Posterior vena cava (tissue), 2 donors: ENCODE measurements at regions not wholly inside any gene's neighbourhood (a gene's known extent, or its start where the extent isn't known, plus 50 kb on each side); places are given as distances from the start of the nearest gene placed in this dataset.

Experiments
- DNase-seq: peaks from one replicate; pipeline ENCODE4 v3.0.0-alpha.2; 2020; ENCODE audit warnings: low spot score
- intact Hi-C, 2 donors: fragments of 100-400 bp; cut with DNase I; formaldehyde crosslinking; loops; one replicate each; pipeline versions ENCODE4 v1.14.1 to v1.14.2; 2022 to 2023
- donor health status: DM: yes; HTN: yes; CAD: no.
- donor health status: DM: yes; HTN: yes; CAD: no.

- intact Hi-C loops = no loop called here
- DNase-seq = no peak
Measured at GRCh38 chr2:160955578-160955977, 204.7 kb upstream of the TANK start.

- intact Hi-C loops = no loop called here
- DNase-seq = peak; percentile 85
Measured at GRCh38 chr2:160956243-160956802, 203.9 kb upstream of the TANK start.

GRCh38 chr2:160963957-160964356, 196.3 kb upstream of the TANK start:
- intact Hi-C loops = no loop called here
- no peak for DNase-seq

- DNase-seq = no peak
- intact Hi-C loops = no loop called here
Measured at GRCh38 chr2:160967523-160967922, 192.7 kb upstream of the TANK start.

GRCh38 chr2:160968183-160968582, 192.0 kb upstream of the TANK start:
- intact Hi-C loops = no loop called here
- DNase-seq = no peak

GRCh38 chr2:160970052-160970965, 189.9 kb upstream of the TANK start:
- DNase-seq = no peak
- intact Hi-C loops = no loop called here

- no peak for DNase-seq
- intact Hi-C loops = no loop called here
Measured at GRCh38 chr2:160973991-160974390, 186.2 kb upstream of the TANK start.

GRCh38 chr2:160974803-160975202, 185.4 kb upstream of the TANK start:
- intact Hi-C loops = no loop called here
- no peak for DNase-seq

- intact Hi-C loops = no loop called here
- no peak for DNase-seq
Measured at GRCh38 chr2:160976797-160977196, 183.4 kb upstream of the TANK start.

- intact Hi-C loops = no loop called here
Measured at GRCh38 chr2:160977376-160977775, 182.9 kb upstream of the TANK start.

GRCh38 chr2:160977854-160978253, 182.4 kb upstream of the TANK start:
- intact Hi-C loops = no loop called here
- DNase-seq = no peak

More at GRCh38 chr2:160977376-160977775, 182.9 kb upstream of the TANK start:
- no peak for DNase-seq

- DNase-seq = no peak
- intact Hi-C loops = no loop called here
Measured at GRCh38 chr2:160984426-160985077, 175.7 kb upstream of the TANK start.

GRCh38 chr2:160989778-160990177, 170.4 kb upstream of the TANK start:
- intact Hi-C loops = loop anchor here in 1 of 2 donors (10.0 kb wide), 1 partner anchor 885 kb away; no protein-coding TSS in a partner anchor
- DNase-seq = no peak

- intact Hi-C loops = loop anchor here in 1 of 2 donors (10.0 kb wide), 1 partner anchor 889 kb away; no protein-coding TSS in a partner anchor
- DNase-seq = no peak
Measured at GRCh38 chr2:160993654-160994061, 166.6 kb upstream of the TANK start.

GRCh38 chr2:160994141-160995002, 165.9 kb upstream of the TANK start:
- intact Hi-C loops = loop anchor here in 1 of 2 donors (10.0 kb wide), 1 partner anchor 890 kb away; no protein-coding TSS in a partner anchor
- DNase-seq = peak; percentile 83

GRCh38 chr2:160996584-160996983, 163.6 kb upstream of the TANK start:
- no peak for DNase-seq
- intact Hi-C loops = loop anchor here in 1 of 2 donors (10.0 kb wide), 1 partner anchor 892 kb away; no protein-coding TSS in a partner anchor

GRCh38 chr2:161004379-161004778, 155.8 kb upstream of the TANK start:
- intact Hi-C loops = no loop called here
- no peak for DNase-seq

GRCh38 chr2:161005170-161005569, 155.1 kb upstream of the TANK start:
- DNase-seq = no peak
- intact Hi-C loops = no loop called here

GRCh38 chr2:161008311-161008710, 151.9 kb upstream of the TANK start:
- DNase-seq = no peak
- intact Hi-C loops = no loop called here
